ENCODE measurements at regions not wholly inside any gene's neighbourhood (a gene's known extent, or its start where the extent isn't known, plus 50 kb on each side); places are given as distances from the start of the nearest gene placed in this dataset.

DNA sequence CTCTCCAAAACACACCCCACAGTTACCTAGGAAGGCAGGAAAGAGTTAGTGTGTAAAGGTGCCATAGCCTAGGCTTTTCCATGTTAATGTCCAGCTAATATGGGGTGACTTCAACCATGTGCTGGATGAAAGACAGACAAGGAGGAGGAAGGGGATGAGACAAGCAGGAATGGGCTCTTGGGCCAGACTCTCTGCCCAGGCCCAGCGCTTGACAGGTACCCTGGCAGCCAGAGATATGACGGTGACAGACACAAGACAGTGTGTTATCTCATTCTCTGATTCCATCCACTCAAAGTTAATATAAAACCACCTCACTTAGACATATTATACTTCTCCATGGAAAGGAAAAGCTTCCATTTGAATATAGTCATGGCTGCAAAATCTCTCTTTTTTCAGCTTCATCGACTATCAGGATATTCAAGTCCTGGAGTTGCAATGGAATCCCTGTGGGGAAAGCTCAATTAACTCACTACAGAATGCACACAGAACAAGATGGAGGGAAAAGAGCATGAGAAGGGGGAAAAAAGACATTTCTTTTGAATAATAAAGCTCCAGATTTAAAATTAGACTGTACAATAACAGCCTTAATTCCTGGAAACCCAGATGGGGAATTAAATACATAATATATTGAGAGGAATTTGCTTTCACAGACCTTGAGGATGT is 596.7 kb downstream of the TOX3 start:
- Mint-ChIP-seq H3K4me1 (ENCODE audit: low read depth) (no peaks in the 10 kb centered on the region), H3K9me3 (no peaks in the 10 kb centered on the region), H3K36me3 (ENCODE audit: low read depth) (no peaks in the 10 kb centered on the region), H3K27me3 (ENCODE audit: low read depth) (no peaks in the 10 kb centered on the region), H3K4me3 (ENCODE audit: low read depth) (no peak overlapping the region), H3K27ac (no peak overlapping the region)
- no peak for DNase-seq (ENCODE audit: low spot score)
- intact Hi-C loops (cut with micrococcal nuclease) = no loop called here

DNA sequence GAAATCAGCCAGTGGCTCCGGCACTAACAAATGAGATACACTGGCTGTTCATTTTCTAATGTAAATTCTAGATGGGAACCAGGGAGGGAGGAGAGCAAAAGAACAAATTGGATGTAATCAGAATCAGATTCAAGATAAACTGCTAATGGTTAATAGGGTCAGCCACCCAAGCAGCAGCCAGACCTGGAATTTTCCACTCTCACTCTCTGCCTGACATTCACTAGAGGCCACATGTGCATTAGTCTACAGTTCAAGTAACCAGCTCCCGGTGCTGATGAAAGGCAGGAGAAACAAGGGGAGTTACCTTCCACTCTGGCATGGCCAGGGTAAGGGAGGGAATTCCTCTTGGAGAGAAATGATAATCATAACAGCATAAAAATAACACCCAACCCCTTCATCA is 597.7 kb downstream of the TOX3 start:
- H3K4me1 Mint-ChIP-seq (ENCODE audit: low read depth) = no peaks in the 10 kb centered on the region
- intact Hi-C loops (cut with micrococcal nuclease) = no loop called here
- H3K27ac Mint-ChIP-seq = no peak overlapping the region
- H3K4me3 Mint-ChIP-seq (ENCODE audit: low read depth) = no peak overlapping the region
- no peak for DNase-seq (ENCODE audit: low spot score)
- H3K9me3 Mint-ChIP-seq = peaks cover 6% of the 10 kb centered on the region
- no peaks in the 10 kb centered on the region for H3K36me3 Mint-ChIP-seq (ENCODE audit: low read depth)
- no peaks in the 10 kb centered on the region for H3K27me3 Mint-ChIP-seq (ENCODE audit: low read depth)

DNA sequence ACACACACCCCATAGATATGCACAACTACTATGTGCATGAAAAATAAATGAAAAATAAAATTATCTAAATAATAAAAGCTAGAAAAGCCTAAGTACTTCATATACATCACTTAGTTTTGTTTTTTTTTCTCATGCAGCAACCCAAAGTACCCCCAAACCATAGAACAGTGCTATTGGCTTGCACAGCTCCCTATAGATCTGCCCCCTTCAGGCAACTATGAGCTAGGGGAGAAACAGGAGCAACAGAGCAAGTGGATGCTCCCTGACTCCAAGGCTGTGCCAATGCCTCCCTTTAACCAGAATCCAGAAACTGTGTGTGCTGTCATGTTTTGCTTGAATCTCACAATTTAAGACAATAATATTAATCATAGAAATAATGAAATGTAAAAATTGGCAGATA is 605.5 kb downstream of the TOX3 start:
- no peak for DNase-seq (ENCODE audit: low spot score)
- H3K36me3 Mint-ChIP-seq (ENCODE audit: low read depth) = no peaks in the 10 kb centered on the region
- intact Hi-C loops (cut with micrococcal nuclease) = no loop called here
- H3K27ac Mint-ChIP-seq = no peak overlapping the region
- no peaks in the 10 kb centered on the region for H3K4me1 Mint-ChIP-seq (ENCODE audit: low read depth)
- no peak overlapping the region for H3K4me3 Mint-ChIP-seq (ENCODE audit: low read depth)
- no peaks in the 10 kb centered on the region for H3K27me3 Mint-ChIP-seq (ENCODE audit: low read depth)
- H3K9me3 Mint-ChIP-seq = peaks cover 33% of the 10 kb centered on the region

DNA sequence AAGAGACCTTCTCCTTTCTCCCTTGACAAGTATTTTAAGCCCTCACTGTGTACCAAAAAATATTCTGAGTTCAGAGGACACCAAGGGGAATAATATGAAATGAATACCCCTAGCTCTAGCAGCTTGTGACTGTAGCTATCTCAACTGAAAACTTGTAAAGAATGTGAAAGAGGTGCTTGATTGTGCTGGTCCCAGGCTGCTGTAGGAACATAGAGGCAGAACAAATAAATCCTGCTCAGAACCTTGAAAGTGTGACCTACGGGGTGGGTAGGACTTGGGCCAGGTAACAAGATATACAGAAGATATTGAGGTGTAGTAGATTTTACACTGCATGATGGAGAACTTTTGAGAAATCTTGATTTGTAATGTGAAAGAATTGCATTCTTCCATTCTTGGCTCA is 606.8 kb downstream of the TOX3 start:
- Mint-ChIP-seq H3K4me3 (ENCODE audit: low read depth) (no peak overlapping the region), H3K36me3 (ENCODE audit: low read depth) (no peaks in the 10 kb centered on the region), H3K27me3 (ENCODE audit: low read depth) (no peaks in the 10 kb centered on the region), H3K27ac (no peak overlapping the region), H3K4me1 (ENCODE audit: low read depth) (no peaks in the 10 kb centered on the region), H3K9me3 (peaks cover 39% of the 10 kb centered on the region)
- DNase-seq (ENCODE audit: low spot score) = no peak
- intact Hi-C loops (cut with micrococcal nuclease) = no loop called here

DNA sequence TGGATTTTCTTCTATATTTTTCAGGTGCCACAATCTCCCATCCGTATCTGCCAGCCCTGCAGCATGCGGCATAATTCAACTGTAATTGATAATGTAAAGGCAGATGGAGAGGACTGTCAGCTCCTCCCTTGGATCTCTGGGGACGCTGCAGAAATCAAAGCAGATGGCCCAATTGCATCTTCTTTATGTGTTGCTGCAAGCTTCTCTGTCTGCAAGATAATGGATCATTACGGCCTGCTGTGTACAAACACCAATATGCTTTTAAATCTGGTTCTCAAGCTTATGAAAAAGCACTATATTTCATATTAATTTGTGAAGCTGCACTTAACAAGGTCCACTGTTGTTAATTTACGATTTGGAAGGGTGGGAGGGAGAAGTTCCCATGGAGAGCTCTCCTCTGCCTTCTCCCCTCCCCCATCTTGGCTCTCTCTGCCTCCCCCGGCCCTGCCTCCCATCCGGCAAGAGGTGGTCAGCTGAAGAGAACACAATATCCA is 607.5 kb downstream of the TOX3 start:
- intact Hi-C loops (cut with micrococcal nuclease) = no loop called here
- no peaks in the 10 kb centered on the region for H3K36me3 Mint-ChIP-seq (ENCODE audit: low read depth)
- no peak for DNase-seq (ENCODE audit: low spot score)
- no peak overlapping the region for H3K4me3 Mint-ChIP-seq (ENCODE audit: low read depth)
- no peaks in the 10 kb centered on the region for H3K27me3 Mint-ChIP-seq (ENCODE audit: low read depth)
- no peak overlapping the region for H3K27ac Mint-ChIP-seq
- H3K4me1 Mint-ChIP-seq (ENCODE audit: low read depth) = no peaks in the 10 kb centered on the region
- peaks cover 33% of the 10 kb centered on the region for H3K9me3 Mint-ChIP-seq

DNA sequence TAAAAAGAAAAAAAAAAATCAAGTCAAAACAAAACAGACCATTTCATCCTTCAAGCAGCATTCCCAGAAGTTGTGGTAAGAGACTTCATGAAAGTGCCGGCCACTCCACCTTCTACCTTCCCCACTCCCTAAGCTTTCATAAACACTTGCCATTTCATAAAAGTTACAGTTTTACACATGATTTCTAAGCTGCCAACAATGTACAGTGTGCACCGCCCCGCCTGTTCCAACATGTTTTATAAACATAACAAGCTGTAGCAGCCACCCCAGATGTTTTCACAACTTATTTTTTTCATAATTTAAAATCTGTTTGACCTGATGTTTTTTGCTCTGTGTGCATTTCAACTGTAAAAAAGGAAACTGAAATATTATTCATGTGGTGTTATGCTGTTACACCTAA is 608.1 kb downstream of the TOX3 start:
- H3K4me1 Mint-ChIP-seq (ENCODE audit: low read depth) = no peaks in the 10 kb centered on the region
- H3K36me3 Mint-ChIP-seq (ENCODE audit: low read depth) = no peaks in the 10 kb centered on the region
- intact Hi-C loops (cut with micrococcal nuclease) = no loop called here
- no peak overlapping the region for H3K27ac Mint-ChIP-seq
- no peaks in the 10 kb centered on the region for H3K27me3 Mint-ChIP-seq (ENCODE audit: low read depth)
- no peak for DNase-seq (ENCODE audit: low spot score)
- H3K4me3 Mint-ChIP-seq (ENCODE audit: low read depth) = no peak overlapping the region
- H3K9me3 Mint-ChIP-seq = peaks cover 32% of the 10 kb centered on the region

GRCh38 chr16:51937771-51938170 is 609.2 kb downstream of the TOX3 start:
- Mint-ChIP-seq H3K9me3 (peaks cover 27% of the 10 kb centered on the region), H3K4me3 (ENCODE audit: low read depth) (no peak overlapping the region), H3K27me3 (ENCODE audit: low read depth) (no peaks in the 10 kb centered on the region), H3K4me1 (ENCODE audit: low read depth) (no peaks in the 10 kb centered on the region), H3K27ac (no peak overlapping the region), H3K36me3 (ENCODE audit: low read depth) (no peaks in the 10 kb centered on the region)
- intact Hi-C loops (cut with micrococcal nuclease) = no loop called here
- no peak for DNase-seq (ENCODE audit: low spot score)

DNA sequence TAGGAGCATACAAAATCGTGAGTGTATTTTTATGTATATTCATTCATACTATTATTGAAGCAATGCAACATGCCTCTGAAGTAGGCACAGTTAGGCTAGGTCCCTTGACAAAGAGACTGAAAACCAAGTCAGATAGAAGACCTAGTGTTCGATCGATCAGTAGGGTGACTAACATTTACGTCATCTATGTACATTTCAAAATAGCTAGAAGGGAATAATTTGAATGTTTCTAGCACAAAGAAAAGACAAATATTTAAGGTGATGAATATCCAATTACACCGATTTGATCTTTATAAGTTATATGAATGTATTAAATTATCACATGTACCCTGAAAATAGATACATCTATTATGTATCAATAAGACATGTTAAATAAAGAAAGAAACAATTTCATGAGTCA is 610.1 kb downstream of the TOX3 start:
- no peak for DNase-seq (ENCODE audit: low spot score)
- intact Hi-C loops (cut with micrococcal nuclease) = no loop called here
- Mint-ChIP-seq H3K9me3 (peaks cover 27% of the 10 kb centered on the region), H3K4me1 (ENCODE audit: low read depth) (no peaks in the 10 kb centered on the region), H3K4me3 (ENCODE audit: low read depth) (no peak overlapping the region), H3K36me3 (ENCODE audit: low read depth) (no peaks in the 10 kb centered on the region), H3K27me3 (ENCODE audit: low read depth) (no peaks in the 10 kb centered on the region), H3K27ac (no peak overlapping the region)

DNA sequence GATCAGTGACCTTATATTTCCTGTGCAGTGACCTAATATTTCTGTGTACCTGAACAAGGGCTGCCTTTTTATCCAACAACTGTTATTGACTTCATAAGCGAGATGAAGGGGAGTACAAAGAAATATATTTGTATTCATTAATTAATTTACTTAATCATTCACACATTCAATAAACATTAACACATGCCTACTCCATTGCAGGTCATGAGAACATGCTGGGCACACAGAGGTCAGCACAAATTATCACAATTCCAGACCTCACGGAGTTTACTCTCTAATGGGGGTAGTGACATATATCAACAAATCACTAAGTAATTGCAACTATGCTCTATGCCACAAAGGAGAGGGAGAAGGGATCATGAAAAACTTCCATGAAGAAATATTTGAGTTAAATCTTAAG is 614.6 kb downstream of the TOX3 start:
- Mint-ChIP-seq H3K36me3 (ENCODE audit: low read depth) (no peaks in the 10 kb centered on the region), H3K4me3 (ENCODE audit: low read depth) (no peak overlapping the region), H3K27me3 (ENCODE audit: low read depth) (no peaks in the 10 kb centered on the region), H3K4me1 (ENCODE audit: low read depth) (no peaks in the 10 kb centered on the region), H3K27ac (no peak overlapping the region), H3K9me3 (peaks cover 25% of the 10 kb centered on the region)
- no peak for DNase-seq (ENCODE audit: low spot score)
- intact Hi-C loops (cut with micrococcal nuclease) = no loop called here

DNA sequence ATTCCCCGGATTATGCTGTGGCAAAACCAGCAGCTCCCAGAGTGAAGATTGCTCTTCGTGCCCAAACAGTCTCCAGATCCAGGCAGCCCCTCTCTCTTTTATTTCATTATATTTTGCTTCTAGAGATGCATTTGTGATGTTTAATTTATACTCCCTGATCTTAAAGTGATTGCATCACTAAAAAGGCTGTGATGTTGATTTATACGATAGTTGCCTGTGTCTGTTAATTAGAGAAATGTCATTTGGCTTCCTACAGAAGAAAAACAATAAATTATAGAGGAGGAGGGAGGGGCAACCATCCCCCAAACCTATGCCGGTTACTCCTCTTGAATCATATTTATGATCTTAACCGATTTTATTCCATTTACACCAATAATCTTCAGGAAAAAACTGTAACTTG is 615.3 kb downstream of the TOX3 start:
- Mint-ChIP-seq H3K4me3 (ENCODE audit: low read depth) (no peak overlapping the region), H3K27me3 (ENCODE audit: low read depth) (no peaks in the 10 kb centered on the region), H3K9me3 (peaks cover 21% of the 10 kb centered on the region), H3K27ac (no peak overlapping the region), H3K4me1 (ENCODE audit: low read depth) (no peaks in the 10 kb centered on the region), H3K36me3 (ENCODE audit: low read depth) (no peaks in the 10 kb centered on the region)
- intact Hi-C loops (cut with micrococcal nuclease) = no loop called here
- DNase-seq (ENCODE audit: low spot score) = no peak

- H3K9me3 Mint-ChIP-seq = peaks cover 32% of the 10 kb centered on the region
- intact Hi-C loops (cut with micrococcal nuclease) = no loop called here
- H3K27me3 Mint-ChIP-seq (ENCODE audit: low read depth) = no peaks in the 10 kb centered on the region
- H3K4me3 Mint-ChIP-seq (ENCODE audit: low read depth) = no peak overlapping the region
- H3K36me3 Mint-ChIP-seq (ENCODE audit: low read depth) = no peaks in the 10 kb centered on the region
- DNase-seq (ENCODE audit: low spot score) = no peak
- H3K27ac Mint-ChIP-seq = no peak overlapping the region
- H3K4me1 Mint-ChIP-seq (ENCODE audit: low read depth) = no peaks in the 10 kb centered on the region
Measured at GRCh38 chr16:51924744-51925143, 622.2 kb downstream of the TOX3 start.

DNA sequence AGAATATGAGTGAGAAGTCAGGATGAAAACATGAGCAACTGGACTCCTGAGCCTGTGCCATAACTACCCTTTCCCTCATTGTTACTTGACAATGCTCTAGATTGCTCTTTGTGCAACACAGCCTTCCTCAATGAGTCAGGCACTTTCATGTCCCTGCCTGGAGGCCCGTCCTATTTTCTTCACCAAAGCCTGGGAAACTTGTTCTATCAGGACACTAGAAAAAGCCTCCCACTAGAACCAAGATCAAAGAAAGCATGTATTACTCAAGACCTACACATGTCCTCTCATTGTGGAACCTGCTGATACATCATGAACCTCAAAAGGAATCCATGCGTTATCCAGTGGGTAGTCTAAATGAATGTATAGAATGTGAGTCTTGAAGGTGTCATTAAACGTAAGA is 624.5 kb downstream of the TOX3 start:
- Mint-ChIP-seq H3K27me3 (ENCODE audit: low read depth) (no peaks in the 10 kb centered on the region), H3K27ac (no peak overlapping the region), H3K4me3 (ENCODE audit: low read depth) (no peak overlapping the region), H3K9me3 (peaks cover 26% of the 10 kb centered on the region), H3K4me1 (ENCODE audit: low read depth) (no peaks in the 10 kb centered on the region), H3K36me3 (ENCODE audit: low read depth) (no peaks in the 10 kb centered on the region)
- DNase-seq (ENCODE audit: low spot score) = no peak
- intact Hi-C loops (cut with micrococcal nuclease) = no loop called here

DNA sequence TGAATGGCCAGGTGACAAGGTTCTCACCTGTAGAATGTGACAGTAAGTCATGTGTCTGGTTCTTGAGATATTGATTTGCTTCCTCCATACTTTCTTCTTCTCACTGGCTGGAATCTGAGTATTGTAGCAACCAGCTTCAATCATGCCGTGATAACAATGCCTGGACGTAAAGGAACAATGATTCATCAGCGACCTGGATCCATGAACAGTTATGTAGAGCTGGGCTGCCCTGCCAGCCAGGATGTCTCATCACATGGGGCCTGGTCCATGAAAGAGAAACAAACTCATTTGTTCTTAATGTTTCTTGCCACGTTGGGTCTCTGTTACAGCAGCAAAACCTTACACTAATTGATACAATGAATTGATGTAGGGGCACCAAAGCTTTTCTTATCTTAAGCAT is 627.2 kb downstream of the TOX3 start:
- DNase-seq (ENCODE audit: low spot score) = no peak
- Mint-ChIP-seq H3K4me3 (ENCODE audit: low read depth) (no peak overlapping the region), H3K27ac (no peak overlapping the region), H3K36me3 (ENCODE audit: low read depth) (no peaks in the 10 kb centered on the region), H3K4me1 (ENCODE audit: low read depth) (no peaks in the 10 kb centered on the region), H3K27me3 (ENCODE audit: low read depth) (no peaks in the 10 kb centered on the region), H3K9me3 (peaks cover 36% of the 10 kb centered on the region)
- intact Hi-C loops (cut with micrococcal nuclease) = no loop called here

- intact Hi-C loops (cut with micrococcal nuclease) = no loop called here
Measured at GRCh38 chr16:51916814-51917213, 630.1 kb downstream of the TOX3 start.

More at GRCh38 chr16:51916814-51917213, 630.1 kb downstream of the TOX3 start:
- Mint-ChIP-seq H3K9me3 (peaks cover 24% of the 10 kb centered on the region), H3K4me3 (ENCODE audit: low read depth) (no peak overlapping the region), H3K36me3 (ENCODE audit: low read depth) (no peaks in the 10 kb centered on the region), H3K27ac (no peak overlapping the region), H3K4me1 (ENCODE audit: low read depth) (no peaks in the 10 kb centered on the region), H3K27me3 (ENCODE audit: low read depth) (no peaks in the 10 kb centered on the region)
- DNase-seq (ENCODE audit: low spot score) = no peak
